ENCODE measurements at regions not wholly inside any gene's neighbourhood (a gene's known extent, or its start where the extent isn't known, plus 50 kb on each side); places are given as distances from the start of the nearest gene placed in this dataset.
A peak's percentile ranks its signal among the peaks of the same experiment; 100 is the strongest.

- Histone ChIP-seq H3K27ac (no peak overlapping the region), H3K27me3 (no peaks in the 10 kb centered on the region), H3K36me3 (no peaks in the 10 kb centered on the region), H3K4me3 (peak overlapping the region in 1 of 4 donors; percentile 3), H3K4me1 (peaks cover 0 to 12% (median 0%) of the 10 kb centered on the region in 4 donors), H3K9me3 (no peaks in the 10 kb centered on the region)
- WGBS, 2 donors (ENCODE audit: low coverage in 1 of 2) = 60 to 62% methylated on average over 8 to 21 of the region's 21 CpGs
- intact Hi-C loops (cut with DNase I; ENCODE audit: low total_unique reads) = no loop called here
- DNase-seq = no peak
- TF ChIP-seq EP300 (IDR thresholded peaks at IDR 0.05; ENCODE audit: low read depth) = no peak
- TF ChIP-seq POLR2AphosphoS5 (IDR thresholded peaks at IDR 0.05) = no peak
- no peak for TF ChIP-seq CTCF (IDR thresholded peaks at IDR 0.05)
- TF ChIP-seq POLR2A (IDR thresholded peaks at IDR 0.05) = no peak
- in situ Hi-C loops (cut with MboI; ENCODE audit: low pct_ligation_motif_present in 1 of 4, low pct_unique_long_range_greater_than_20kb in 1 of 4, low sequenced_read_pairs in 3 of 4) = no loop called here
Observed at GRCh38 chr6:7468382-7469081, 72.9 kb upstream of the DSP start.

- H3K27ac ChIP-seq = no peak overlapping the region
- WGBS, 2 donors (ENCODE audit: low coverage in 1 of 2) = 66 to 78% methylated on average over 4 of the region's 4 CpGs
- in situ Hi-C loops (cut with MboI; ENCODE audit: low pct_ligation_motif_present in 1 of 4, low pct_unique_long_range_greater_than_20kb in 1 of 4, low sequenced_read_pairs in 3 of 4) (no loop called here), intact Hi-C loops (cut with DNase I; ENCODE audit: low total_unique reads) (no loop called here)
- TF ChIP-seq POLR2AphosphoS5 (IDR thresholded peaks at IDR 0.05) = no peak
- TF ChIP-seq POLR2A (IDR thresholded peaks at IDR 0.05) = no peak
- TF ChIP-seq EP300 (IDR thresholded peaks at IDR 0.05; ENCODE audit: low read depth) = no peak
- no peak for TF ChIP-seq CTCF (IDR thresholded peaks at IDR 0.05)
- H3K4me3 ChIP-seq = no peak overlapping the region
- peaks cover 0 to 9% (median 0%) of the 10 kb centered on the region in 4 donors for H3K4me1 ChIP-seq
- H3K36me3 ChIP-seq = no peaks in the 10 kb centered on the region
- no peak for DNase-seq
- no peaks in the 10 kb centered on the region for H3K9me3 ChIP-seq
- H3K27me3 ChIP-seq = no peaks in the 10 kb centered on the region
Observed at GRCh38 chr6:7469696-7470095, 71.8 kb upstream of the DSP start.

GRCh38 chr6:7471171-7471570 is 70.3 kb upstream of the DSP start:
- H3K4me3 ChIP-seq = no peak overlapping the region
- WGBS, 2 donors (ENCODE audit: low coverage in 1 of 2) = 87 to 95% methylated on average over 2 of the region's 2 CpGs
- DNase-seq = no peak
- peaks cover 0 to 9% (median 0%) of the 10 kb centered on the region in 4 donors for H3K4me1 ChIP-seq
- H3K9me3 ChIP-seq = no peaks in the 10 kb centered on the region
- no peaks in the 10 kb centered on the region for H3K36me3 ChIP-seq
- TF ChIP-seq EP300 (IDR thresholded peaks at IDR 0.05; ENCODE audit: low read depth) = no peak
- no peak for TF ChIP-seq POLR2AphosphoS5 (IDR thresholded peaks at IDR 0.05)
- no peak for TF ChIP-seq POLR2A (IDR thresholded peaks at IDR 0.05)
- TF ChIP-seq CTCF (IDR thresholded peaks at IDR 0.05) = no peak
- H3K27ac ChIP-seq = no peak overlapping the region
- intact Hi-C loops (cut with DNase I; ENCODE audit: low total_unique reads) (no loop called here), in situ Hi-C loops (cut with MboI; ENCODE audit: low pct_ligation_motif_present in 1 of 4, low pct_unique_long_range_greater_than_20kb in 1 of 4, low sequenced_read_pairs in 3 of 4) (no loop called here)
- H3K27me3 ChIP-seq = no peaks in the 10 kb centered on the region

GRCh38 chr6:7473805-7474719 is 67.4 kb upstream of the DSP start:
- H3K9me3 ChIP-seq = no peaks in the 10 kb centered on the region
- intact Hi-C loops (cut with DNase I; ENCODE audit: low total_unique reads) (no loop called here), in situ Hi-C loops (cut with MboI; ENCODE audit: low pct_ligation_motif_present in 1 of 4, low pct_unique_long_range_greater_than_20kb in 1 of 4, low sequenced_read_pairs in 3 of 4) (no loop called here)
- H3K4me3 ChIP-seq = no peak overlapping the region
- H3K4me1 ChIP-seq = no peaks in the 10 kb centered on the region
- no peaks in the 10 kb centered on the region for H3K36me3 ChIP-seq
- H3K27ac ChIP-seq = no peak overlapping the region
- no peak for TF ChIP-seq POLR2A (IDR thresholded peaks at IDR 0.05)
- no peak for TF ChIP-seq POLR2AphosphoS5 (IDR thresholded peaks at IDR 0.05)
- no peak for TF ChIP-seq CTCF (IDR thresholded peaks at IDR 0.05)
- no peak for TF ChIP-seq EP300 (IDR thresholded peaks at IDR 0.05; ENCODE audit: low read depth)
- H3K27me3 ChIP-seq = no peaks in the 10 kb centered on the region
- 83 to 93% methylated on average over 4 to 7 of the region's 7 CpGs for WGBS, 2 donors (ENCODE audit: low coverage in 1 of 2)
- no peak for DNase-seq
